NCI-H187 treated with DMSO at 0.1 percent for 48 hours (cell line): ENCODE measurements at regions not wholly inside any gene's neighbourhood (a gene's known extent, or its start where the extent isn't known, plus 50 kb on each side); places are given as distances from the start of the nearest gene placed in this dataset.
"Not testable (repeated sequence)": the region's sequence is repeated elsewhere in the genome, so short reads cannot be mapped to it uniquely, and the experiment has no call there.

ENCODE experiments used
- DNase-seq: peaks from one replicate; lab custom pipeline; 2025; lab: John Stamatoyannopoulos, UW

GRCh38 chr7:51611937-51612336 lies 295.3 kb upstream of the COBL start:
- DNase-seq = no peak

DNA sequence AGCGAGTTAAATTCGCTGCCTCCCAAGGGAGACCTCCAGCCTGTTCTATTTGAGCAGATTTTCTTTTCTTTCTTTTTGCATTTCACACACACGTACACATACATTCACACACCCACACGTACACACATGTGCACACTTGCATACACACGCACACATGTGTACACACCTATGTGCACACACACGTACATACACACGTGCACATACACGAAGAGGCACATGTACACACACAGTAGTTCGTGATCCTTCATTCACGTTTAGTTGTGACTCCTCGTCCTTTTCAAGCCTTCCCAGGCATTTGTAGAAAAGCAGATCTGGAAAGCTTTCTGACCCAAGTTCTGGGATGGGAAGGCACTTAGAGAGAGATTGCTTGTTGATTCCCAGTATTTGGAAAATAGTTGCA lies 290.8 kb upstream of the COBL start:
- no peak for DNase-seq

DNA sequence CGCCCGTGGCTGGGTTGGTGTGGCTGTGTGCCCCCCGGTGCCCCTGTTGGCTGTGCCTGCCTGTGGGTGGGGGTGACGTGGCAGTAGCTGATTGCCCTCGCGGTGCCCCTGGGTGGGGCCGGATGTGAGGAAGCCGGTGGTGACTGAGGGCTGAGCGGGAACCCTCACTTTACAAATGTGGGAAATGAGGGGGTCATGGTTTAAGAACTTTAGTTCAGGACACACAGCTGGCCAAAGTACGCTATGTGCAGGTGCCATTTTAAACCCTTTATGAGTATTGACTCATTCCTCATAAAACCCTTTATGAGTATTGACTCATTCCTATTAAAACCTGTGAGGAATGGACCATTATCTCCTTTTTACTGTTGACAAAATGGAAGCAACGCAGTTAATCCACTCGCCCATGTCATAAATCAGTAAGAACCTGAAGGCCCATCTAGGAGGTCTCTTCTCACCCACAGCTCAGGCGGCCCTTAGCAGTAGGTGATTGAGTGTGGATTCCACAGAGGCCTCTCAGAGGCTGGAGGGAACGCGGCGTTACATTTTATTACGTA lies 290.1 kb upstream of the COBL start:
- DNase-seq = no peak

- DNase-seq = no peak
Measured at GRCh38 chr7:51602376-51602775, 285.8 kb upstream of the COBL start.

DNA sequence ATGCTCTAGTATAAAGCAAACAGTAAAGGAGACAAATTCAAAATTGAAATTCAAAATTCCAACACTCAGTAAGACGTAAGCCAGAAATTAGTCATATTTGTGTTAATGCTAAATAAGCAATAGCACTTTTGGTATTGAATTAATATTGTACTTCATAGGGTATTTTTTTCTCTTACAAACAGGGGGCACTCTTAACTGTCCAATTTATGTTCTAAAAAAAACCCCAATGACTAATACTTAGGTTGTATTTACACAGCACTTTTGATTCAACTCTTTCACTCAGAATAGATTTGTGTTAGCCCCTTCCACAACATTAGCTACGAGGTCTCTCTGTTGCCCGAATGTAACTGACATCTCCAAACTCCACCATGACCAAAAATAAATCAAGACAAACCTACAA lies 284.9 kb upstream of the COBL start:
- DNase-seq = no peak

DNA sequence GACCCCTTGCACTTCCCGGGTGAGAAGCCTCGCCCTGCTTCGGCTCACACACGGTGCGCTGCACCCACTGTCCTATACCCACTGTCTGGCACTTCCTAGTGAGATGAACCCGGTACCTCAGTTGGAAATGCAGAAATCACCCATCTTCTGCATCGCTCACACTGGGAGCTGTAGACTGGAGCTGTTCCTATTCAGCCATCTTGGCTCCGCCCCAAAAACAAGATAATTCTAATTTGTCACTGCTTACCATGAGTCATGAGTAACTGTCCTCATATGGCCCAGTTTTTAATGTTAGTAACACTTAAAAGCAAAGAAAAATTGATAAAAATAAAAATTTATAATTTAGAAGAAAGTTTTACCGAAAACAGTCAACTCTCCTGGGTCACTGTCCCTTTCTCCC lies 283.3 kb upstream of the COBL start:
- not testable (repeated sequence) for DNase-seq

- no peak for DNase-seq
Measured at GRCh38 chr7:51593628-51594027, 277.0 kb upstream of the COBL start.

DNA sequence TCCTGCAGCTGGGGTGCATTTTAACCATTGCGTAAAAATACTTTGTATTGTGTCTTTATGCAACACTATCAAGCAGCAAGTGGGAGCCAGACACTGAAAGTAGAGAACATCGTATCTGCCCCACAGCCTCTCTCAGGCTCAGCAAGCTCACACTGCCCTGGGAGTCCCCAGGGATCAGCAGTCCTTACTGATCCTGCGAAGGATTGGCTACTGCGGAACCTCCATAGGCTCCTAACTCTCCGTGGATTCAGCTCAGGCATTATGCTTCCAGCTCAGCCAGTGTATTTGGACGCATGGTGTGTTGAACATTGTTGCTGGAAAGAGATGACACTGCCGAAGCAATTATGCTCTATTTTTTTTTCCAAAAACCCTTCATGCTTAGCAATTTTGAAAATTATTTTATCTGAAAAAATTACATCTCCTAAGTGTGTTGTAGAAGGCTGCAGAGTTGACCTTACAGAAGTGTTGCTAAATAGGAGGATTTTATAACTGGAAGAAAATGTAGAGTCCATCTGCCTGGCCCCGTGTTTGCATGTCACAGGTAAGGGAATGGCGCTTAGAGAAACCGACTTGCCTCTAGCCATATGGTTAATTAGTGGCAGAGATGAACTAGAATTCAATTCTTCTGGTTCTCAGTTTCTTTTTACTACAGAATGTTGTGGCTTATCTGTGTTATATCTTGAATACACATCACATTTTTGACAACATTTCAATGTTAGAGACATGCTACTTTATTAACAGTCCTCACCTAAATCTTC lies 276.4 kb upstream of the COBL start:
- no peak for DNase-seq

DNA sequence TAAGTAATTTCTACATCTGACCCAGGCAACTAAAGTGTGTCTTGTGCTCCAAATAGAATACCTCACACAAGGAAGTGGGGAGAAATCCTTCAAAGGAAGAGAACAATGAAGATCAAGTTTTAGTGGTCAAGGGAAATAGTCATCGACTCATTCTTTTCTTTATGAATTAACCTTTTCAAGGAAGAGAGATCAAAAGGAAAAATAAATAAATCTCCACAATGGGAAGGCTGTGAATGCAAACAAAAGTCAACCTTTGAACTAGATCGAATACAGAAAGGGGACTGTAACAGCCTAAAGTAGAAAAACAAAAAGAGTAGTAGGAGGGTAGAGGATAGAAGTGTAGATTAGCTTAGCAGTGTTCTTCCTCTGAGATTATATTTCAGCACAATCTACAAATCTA lies 274.6 kb upstream of the COBL start:
- DNase-seq = no peak

DNA sequence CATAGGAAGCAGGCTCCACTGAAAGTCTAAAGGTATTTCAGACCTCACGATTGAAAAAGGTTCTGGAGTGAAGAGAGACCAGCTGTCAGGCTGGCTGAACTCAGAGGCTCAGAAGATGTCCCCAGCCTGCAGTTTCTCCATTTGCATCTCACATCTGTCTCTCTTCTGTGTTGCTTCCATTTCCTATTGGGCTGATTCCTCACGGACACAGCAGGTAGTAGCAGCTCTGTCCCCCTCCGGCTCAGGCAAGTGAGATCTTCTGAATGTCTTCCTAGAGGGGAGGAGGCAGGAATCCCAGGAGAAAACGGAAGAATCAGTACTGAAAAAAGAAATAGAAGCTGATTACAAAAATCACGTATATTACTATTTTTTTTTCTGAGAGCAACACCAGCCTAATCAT lies 274.1 kb upstream of the COBL start:
- DNase-seq = no peak

- DNase-seq = no peak
Measured at GRCh38 chr7:51589111-51589510, 272.5 kb upstream of the COBL start.

DNA sequence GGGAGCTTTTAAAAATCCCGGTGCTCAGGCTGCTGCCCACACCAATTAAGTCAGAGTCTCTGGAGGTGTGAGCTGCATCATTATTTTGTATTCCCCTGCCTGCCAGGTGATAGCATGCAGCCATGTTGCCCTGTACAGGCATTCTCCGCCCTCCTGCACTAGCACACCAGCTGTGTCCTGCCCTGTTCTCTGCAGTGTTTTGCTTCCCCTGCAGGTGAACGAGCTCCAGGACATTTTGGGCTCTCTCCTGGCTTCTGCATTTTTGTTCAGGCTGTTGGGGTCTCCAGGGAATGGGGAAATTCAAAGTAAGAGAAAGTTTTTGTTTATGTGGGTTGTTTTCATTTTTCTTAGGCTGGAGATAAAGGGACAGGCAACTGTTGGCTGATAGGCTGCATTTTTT lies 271.0 kb upstream of the COBL start:
- no peak for DNase-seq

DNA sequence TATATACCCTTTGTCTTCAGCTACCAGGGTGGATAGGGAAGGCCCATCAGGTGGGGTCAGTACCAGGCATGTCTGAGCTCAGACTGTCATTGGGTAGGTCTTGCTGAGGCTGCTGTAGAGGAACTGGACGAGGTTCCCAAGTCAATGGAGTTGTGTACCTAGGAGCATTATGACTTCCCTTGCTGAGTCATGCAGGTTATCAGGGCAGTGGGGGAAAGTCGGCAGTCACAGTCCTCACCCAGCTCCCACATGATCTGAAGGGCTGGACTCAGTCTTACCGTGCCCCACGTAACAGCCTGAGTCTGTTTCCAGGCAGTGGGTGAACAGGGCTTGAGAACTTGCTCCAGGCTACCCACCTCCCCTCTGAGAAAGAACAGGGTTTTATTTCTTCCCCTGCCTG lies 260.8 kb upstream of the COBL start:
- no peak for DNase-seq

DNA sequence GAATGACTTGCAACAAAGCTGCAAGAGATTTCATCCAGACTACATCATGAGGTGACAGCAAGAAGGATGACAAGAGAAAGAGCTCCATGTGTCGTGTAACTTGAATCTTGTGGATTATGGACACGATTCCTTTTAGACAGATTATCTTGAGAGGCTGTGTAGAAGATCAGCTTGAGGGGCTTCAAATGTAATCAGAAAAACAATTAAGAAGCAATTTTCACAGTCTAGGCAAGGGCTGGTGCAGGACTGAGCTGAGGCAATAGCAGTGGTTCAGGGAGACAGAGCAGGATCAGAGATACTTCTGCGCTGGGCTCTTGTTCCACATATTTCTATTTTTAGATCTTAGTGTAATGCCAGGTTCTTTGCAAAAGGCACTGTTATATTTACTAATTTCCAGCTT lies 253.0 kb upstream of the COBL start:
- DNase-seq = no peak

GRCh38 chr7:51569176-51569575 lies 252.6 kb upstream of the COBL start:
- no peak for DNase-seq

GRCh38 chr7:51551070-51551469 lies 234.5 kb upstream of the COBL start:
- DNase-seq = no peak

DNA sequence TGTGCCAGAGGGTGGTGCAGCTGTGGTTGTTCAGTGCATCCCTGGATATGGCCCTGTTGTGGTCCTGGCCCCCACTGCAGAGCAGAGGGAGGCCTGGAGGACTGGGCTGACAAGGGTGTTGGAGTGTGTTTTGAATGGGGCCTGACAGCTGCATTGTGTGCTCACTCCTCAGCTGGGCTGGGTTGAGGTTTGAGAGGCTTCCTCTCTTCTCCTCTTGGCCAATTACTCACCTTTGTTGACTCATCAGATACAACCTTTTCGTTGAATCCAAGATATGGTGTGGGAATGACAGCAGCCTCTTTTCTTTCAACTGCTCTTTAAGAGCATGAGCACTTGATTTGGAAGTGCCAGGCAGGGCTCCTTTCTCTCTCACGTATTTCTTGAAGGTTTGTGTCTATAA lies 228.5 kb upstream of the COBL start:
- no peak for DNase-seq

- no peak for DNase-seq
Measured at GRCh38 chr7:51543801-51544553, 227.4 kb upstream of the COBL start.

GRCh38 chr7:51540906-51541305 lies 224.3 kb upstream of the COBL start:
- not testable (repeated sequence) for DNase-seq

- DNase-seq = no peak
Measured at GRCh38 chr7:51539840-51540239, 223.2 kb upstream of the COBL start.

- no peak for DNase-seq
Measured at GRCh38 chr7:51528172-51528571, 211.6 kb upstream of the COBL start.

DNA sequence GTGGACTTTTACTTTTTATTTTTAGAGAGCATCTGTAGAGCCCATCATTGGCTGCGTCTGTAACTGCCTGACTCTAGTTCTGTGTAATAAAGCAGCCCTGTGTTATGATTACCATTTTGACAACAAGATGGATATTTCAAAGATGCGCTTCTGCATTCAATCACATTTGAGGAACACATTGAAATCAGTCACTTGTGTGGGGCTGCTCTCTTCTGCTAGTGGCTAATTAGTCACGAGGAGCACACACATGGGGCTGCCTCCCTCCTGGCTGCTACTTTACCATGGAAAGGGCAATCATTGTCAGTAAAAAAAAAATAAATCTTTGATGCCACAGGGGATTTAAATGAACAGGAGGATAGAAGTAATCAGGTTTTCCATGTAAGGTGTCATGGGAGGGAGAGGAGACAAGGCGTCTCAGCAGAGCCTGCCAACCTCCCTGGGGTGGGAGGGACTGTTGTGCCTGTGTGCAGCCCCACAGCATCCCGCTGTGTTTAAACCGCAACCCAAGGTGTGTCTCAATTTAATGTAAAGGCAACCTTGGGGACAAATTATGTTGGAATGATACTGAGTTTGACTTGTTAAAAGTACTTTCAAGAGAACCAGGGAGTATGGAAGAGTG lies 205.2 kb upstream of the COBL start:
- DNase-seq = no peak

GRCh38 chr7:51521054-51521453 lies 204.4 kb upstream of the COBL start:
- DNase-seq = no peak
